Spinal cord (tissue), 9 donors: ENCODE measurements at regions not wholly inside any gene's neighbourhood (a gene's known extent, or its start where the extent isn't known, plus 50 kb on each side); places are given as distances from the start of the nearest gene placed in this dataset.

ENCODE experiments used
- DNase-seq, 6 donors: peaks; one replicate each; pipeline versions ENCODE4 v3.0.0 to v3.0.0-alpha.2; 2013 to 2015; ENCODE audit warnings: low spot score in 6 of 6, low read depth in 4 of 6
- H3K27ac ChIP-seq: one replicate; pipeline ENCODE4 v1.5.1; 2013; ENCODE audit warnings: low read depth, low read length, control low read depth
- H3K27me3 ChIP-seq: one replicate; pipeline ENCODE4 v1.6.1; 2013; ENCODE audit warnings: low read length; ENCODE audit not compliant: control insufficient read depth, insufficient read depth
- H3K36me3 ChIP-seq: one replicate; pipeline ENCODE4 v1.6.1; 2013; ENCODE audit warnings: low read length; ENCODE audit not compliant: control insufficient read depth, insufficient read depth
- H3K4me1 ChIP-seq: one replicate; pipeline ENCODE4 v1.6.1; 2013; ENCODE audit warnings: low read length; ENCODE audit not compliant: control insufficient read depth, insufficient read depth
- H3K4me3 ChIP-seq: one replicate; pipeline ENCODE4 v1.5.1; 2013; ENCODE audit warnings: low read depth, low read length, control low read depth
- H3K9me3 ChIP-seq: one replicate; pipeline ENCODE4 v1.6.1; 2013; ENCODE audit warnings: low read length; ENCODE audit not compliant: control insufficient read depth, insufficient read depth
- WGBS: methylation state at CpG from one replicate; pipeline ENCODE4 v1.1.5; 2013; ENCODE audit warnings: missing lambda C conversion rate; ENCODE audit not compliant: insufficient coverage; 5-methylcytosine and 5-hydroxymethylcytosine counted together
- donor health status: healthy.

GRCh38 chr20:24745206-24745605, 203.9 kb upstream of the CST7 start:
- no peaks in the 10 kb centered on the region for H3K9me3 ChIP-seq
- peaks cover 30% of the 10 kb centered on the region for H3K4me1 ChIP-seq
- H3K27ac ChIP-seq = no peak overlapping the region
- H3K36me3 ChIP-seq = no peaks in the 10 kb centered on the region
- no peak overlapping the region for H3K4me3 ChIP-seq
- no peak for DNase-seq
- H3K27me3 ChIP-seq = no peaks in the 10 kb centered on the region
- WGBS = 68% methylated on average over 6 of the region's 6 CpGs

- no peaks in the 10 kb centered on the region for H3K9me3 ChIP-seq
- H3K27me3 ChIP-seq = no peaks in the 10 kb centered on the region
- H3K4me3 ChIP-seq = no peak overlapping the region
- no peaks in the 10 kb centered on the region for H3K36me3 ChIP-seq
- WGBS = 76% methylated on average over 14 of the region's 14 CpGs
- no peak for DNase-seq
- peaks cover 30% of the 10 kb centered on the region for H3K4me1 ChIP-seq
- H3K27ac ChIP-seq = no peak overlapping the region
Measured at GRCh38 chr20:24745617-24746350, 203.3 kb upstream of the CST7 start.

GRCh38 chr20:24746351-24746685, 202.8 kb upstream of the CST7 start:
- Histone ChIP-seq H3K36me3 (no peaks in the 10 kb centered on the region), H3K27me3 (no peaks in the 10 kb centered on the region), H3K4me1 (peaks cover 30% of the 10 kb centered on the region), H3K4me3 (no peak overlapping the region), H3K9me3 (no peaks in the 10 kb centered on the region), H3K27ac (no peak overlapping the region)
- WGBS = 89% methylated on average over 12 of the region's 12 CpGs
- no peak for DNase-seq

GRCh38 chr20:24747010-24747712, 201.9 kb upstream of the CST7 start:
- 76% methylated on average over 9 of the region's 10 CpGs for WGBS
- H3K9me3 ChIP-seq = no peaks in the 10 kb centered on the region
- H3K36me3 ChIP-seq = no peaks in the 10 kb centered on the region
- H3K27me3 ChIP-seq = no peaks in the 10 kb centered on the region
- no peak overlapping the region for H3K27ac ChIP-seq
- H3K4me3 ChIP-seq = no peak overlapping the region
- H3K4me1 ChIP-seq = peaks cover 30% of the 10 kb centered on the region
- DNase-seq = no peak

GRCh38 chr20:24747881-24748595, 201.0 kb upstream of the CST7 start:
- H3K4me1 ChIP-seq = peaks cover 27% of the 10 kb centered on the region
- no peak for DNase-seq
- no peaks in the 10 kb centered on the region for H3K36me3 ChIP-seq
- no peak overlapping the region for H3K27ac ChIP-seq
- H3K4me3 ChIP-seq = no peak overlapping the region
- H3K27me3 ChIP-seq = no peaks in the 10 kb centered on the region
- no peaks in the 10 kb centered on the region for H3K9me3 ChIP-seq
- WGBS = 83% methylated on average over 4 of the region's 5 CpGs

GRCh38 chr20:24751551-24751950, 197.5 kb upstream of the CST7 start:
- H3K36me3 ChIP-seq = no peaks in the 10 kb centered on the region
- H3K9me3 ChIP-seq = no peaks in the 10 kb centered on the region
- no peaks in the 10 kb centered on the region for H3K27me3 ChIP-seq
- WGBS = no CpG with 5 or more reads among the region's 4 CpGs
- H3K4me1 ChIP-seq = peaks cover 17% of the 10 kb centered on the region
- no peak for DNase-seq
- H3K27ac ChIP-seq = no peak overlapping the region
- H3K4me3 ChIP-seq = no peak overlapping the region

GRCh38 chr20:24752612-24753011, 196.5 kb upstream of the CST7 start:
- Histone ChIP-seq H3K27me3 (no peaks in the 10 kb centered on the region), H3K4me1 (peaks cover 9% of the 10 kb centered on the region), H3K9me3 (no peaks in the 10 kb centered on the region), H3K36me3 (no peaks in the 10 kb centered on the region), H3K4me3 (no peak overlapping the region), H3K27ac (no peak overlapping the region)
- WGBS = 96% methylated on average over 5 of the region's 6 CpGs
- no peak for DNase-seq

- WGBS = 77% methylated on average over 4 of the region's 4 CpGs
- DNase-seq = no peak
Measured at GRCh38 chr20:24753130-24753529, 195.9 kb upstream of the CST7 start.

GRCh38 chr20:24754691-24755090, 194.4 kb upstream of the CST7 start:
- peaks cover 9% of the 10 kb centered on the region for H3K4me1 ChIP-seq
- H3K27ac ChIP-seq = no peak overlapping the region
- DNase-seq = no peak
- no peaks in the 10 kb centered on the region for H3K36me3 ChIP-seq
- H3K9me3 ChIP-seq = no peaks in the 10 kb centered on the region
- H3K4me3 ChIP-seq = no peak overlapping the region
- H3K27me3 ChIP-seq = no peaks in the 10 kb centered on the region
- 50% methylated on average over 4 of the region's 6 CpGs for WGBS

More at GRCh38 chr20:24753130-24753529, 195.9 kb upstream of the CST7 start:
- Histone ChIP-seq H3K27ac (no peak overlapping the region), H3K4me1 (peaks cover 9% of the 10 kb centered on the region), H3K36me3 (no peaks in the 10 kb centered on the region), H3K4me3 (no peak overlapping the region), H3K9me3 (no peaks in the 10 kb centered on the region), H3K27me3 (no peaks in the 10 kb centered on the region)
